HG02623 (cell line): ENCODE measurements at regions not wholly inside any gene's neighbourhood (a gene's known extent, or its start where the extent isn't known, plus 50 kb on each side); places are given as distances from the start of the nearest gene placed in this dataset.
"Not testable (repeated sequence)": the region's sequence is repeated elsewhere in the genome, so short reads cannot be mapped to it uniquely, and the experiment has no call there.

Experiments used
- ATAC-seq: cut with Tn5 transposase; IDR thresholded peaks from one replicate; pipeline ENCODE4 v1.9.1; 2021; ENCODE audit warnings: moderate library complexity; ENCODE audit not compliant: unreplicated experiment

- no peak for ATAC-seq
These were observed 57.5 kb upstream of the GC start for GRCh38 chr4:71841336-71841735.

- no peak for ATAC-seq
These were observed 63.4 kb upstream of the GC start for GRCh38 chr4:71847300-71847699.

DNA sequence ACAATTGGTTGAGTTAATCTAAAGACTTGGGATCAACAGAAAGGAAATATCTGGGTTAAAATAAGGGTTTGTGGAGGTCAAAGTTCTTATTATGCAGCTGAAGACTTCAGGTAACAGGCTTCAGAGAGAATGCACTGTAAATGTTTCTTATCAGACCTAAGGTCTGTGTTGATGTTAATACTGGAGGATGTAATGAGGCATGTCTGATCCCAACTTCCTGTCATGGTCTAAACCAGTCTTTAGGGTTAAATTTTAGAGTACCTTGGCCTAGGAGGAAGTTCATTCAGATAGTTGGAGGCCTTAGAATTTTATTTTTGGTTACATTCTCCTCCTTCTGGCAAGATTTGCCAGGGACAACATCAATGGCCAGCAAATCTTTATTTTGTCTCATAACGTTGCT lies 72.1 kb upstream of the GC start:
- ATAC-seq = no peak

GRCh38 chr4:71857713-71858451 lies 74.0 kb upstream of the GC start:
- ATAC-seq = no peak

DNA sequence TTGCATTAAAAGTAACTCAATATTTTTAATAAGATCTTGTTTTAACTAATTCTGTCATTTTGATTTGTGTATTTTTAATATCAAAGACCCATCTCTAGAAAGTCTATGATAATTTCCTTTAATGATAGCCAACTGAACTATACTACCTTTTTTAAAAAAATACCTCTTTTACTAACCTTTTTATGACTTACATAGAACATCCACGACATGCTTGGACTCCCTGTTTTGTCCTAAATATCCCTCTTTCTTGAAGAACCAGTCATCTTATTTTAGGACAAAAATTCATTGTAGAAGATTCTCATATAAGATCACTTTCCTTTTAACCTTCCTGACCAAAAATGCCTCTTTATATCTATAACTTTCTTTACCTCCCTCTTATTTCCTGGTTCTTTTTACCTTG lies 76.8 kb upstream of the GC start:
- ATAC-seq = no peak

- ATAC-seq = no peak
These were observed 78.4 kb upstream of the GC start for GRCh38 chr4:71862315-71862714.

- ATAC-seq = no peak
These were observed 79.6 kb upstream of the GC start for GRCh38 chr4:71863457-71863856.

DNA sequence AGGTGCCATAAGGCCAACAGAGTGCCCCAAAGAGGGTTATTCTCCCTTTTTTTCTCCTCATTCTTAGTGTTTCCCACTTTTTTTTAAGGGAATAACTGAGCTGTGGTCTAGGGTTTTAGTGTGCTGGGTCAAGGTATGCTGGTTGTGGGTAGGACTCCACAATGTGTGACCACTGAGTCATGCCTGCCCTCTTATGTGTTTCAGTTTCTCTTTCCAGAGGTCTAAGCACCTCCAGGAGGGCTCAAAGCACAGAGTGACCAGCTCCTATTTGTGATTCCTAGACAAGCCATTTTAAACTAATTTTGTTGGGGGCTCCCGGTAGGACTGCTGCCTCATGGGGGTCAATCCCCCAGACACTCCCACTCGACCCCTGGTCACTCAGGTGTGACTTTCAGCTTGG lies 80.5 kb upstream of the GC start:
- ATAC-seq = no peak

GRCh38 chr4:71866212-71866885 lies 82.5 kb upstream of the GC start:
- ATAC-seq = no peak

DNA sequence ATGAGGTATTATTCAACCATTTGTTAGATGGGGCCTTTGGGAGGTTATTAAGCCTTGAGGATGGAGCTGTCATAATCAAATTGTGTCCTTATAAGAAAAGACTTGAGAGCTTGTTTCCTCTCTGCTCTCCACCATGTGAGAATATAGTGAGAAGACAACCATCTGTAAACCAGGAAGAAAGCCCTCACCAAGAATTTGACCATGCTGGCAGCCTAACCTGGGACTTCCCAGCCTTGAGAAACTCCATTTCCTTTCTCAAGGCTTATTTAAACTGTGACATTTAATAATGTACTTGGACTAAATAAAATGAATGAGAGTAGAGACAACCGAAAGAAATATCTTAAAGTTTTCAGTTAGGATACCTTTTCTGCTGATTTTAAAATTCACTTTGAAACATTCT lies 83.7 kb upstream of the GC start:
- ATAC-seq = no peak

DNA sequence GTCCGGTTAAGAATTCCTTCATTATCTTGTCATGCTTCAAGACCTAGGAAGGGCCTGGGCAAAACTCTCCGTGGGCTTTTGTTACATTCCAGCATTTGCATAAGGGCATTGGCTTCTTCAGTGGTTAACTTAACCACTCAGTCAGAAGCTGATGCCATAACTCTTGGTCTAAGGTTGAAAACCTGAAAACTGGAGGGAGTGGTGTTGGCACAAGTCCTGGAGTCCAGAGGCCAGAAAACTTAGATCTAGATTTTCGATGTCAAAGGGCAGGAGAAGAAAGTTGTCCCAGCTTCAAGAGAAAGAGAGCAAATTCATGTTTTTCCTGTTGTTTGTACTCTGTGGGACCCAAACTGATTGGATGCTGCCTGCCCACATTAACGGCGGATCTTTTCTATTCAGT lies 86.6 kb upstream of the GC start:
- ATAC-seq = no peak

DNA sequence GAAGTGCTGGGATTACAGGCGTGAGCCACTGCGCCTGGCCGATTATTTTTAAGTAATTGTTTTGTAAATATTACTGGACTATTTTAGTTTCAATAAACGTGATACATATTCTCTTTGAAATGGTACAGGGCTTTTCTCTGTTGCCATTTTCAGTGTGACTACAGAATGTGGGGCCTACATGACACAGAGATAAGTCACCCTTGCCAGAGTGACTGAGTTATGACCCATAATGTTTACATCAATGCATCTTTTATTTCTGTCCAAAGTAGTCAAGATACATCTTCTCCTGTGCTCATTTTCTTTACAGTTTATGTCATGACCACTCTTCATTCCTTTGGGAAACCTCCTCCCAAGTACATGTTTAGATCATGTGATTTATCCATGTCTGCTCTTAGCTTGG lies 88.3 kb upstream of the GC start:
- ATAC-seq = no peak

- no peak for ATAC-seq
These were observed 89.0 kb upstream of the GC start for GRCh38 chr4:71872767-71873415.

- ATAC-seq = no peak
These were observed 94.5 kb upstream of the GC start for GRCh38 chr4:71878376-71878775.

- ATAC-seq = no peak
These were observed 98.4 kb upstream of the GC start for GRCh38 chr4:71882113-71882841.

DNA sequence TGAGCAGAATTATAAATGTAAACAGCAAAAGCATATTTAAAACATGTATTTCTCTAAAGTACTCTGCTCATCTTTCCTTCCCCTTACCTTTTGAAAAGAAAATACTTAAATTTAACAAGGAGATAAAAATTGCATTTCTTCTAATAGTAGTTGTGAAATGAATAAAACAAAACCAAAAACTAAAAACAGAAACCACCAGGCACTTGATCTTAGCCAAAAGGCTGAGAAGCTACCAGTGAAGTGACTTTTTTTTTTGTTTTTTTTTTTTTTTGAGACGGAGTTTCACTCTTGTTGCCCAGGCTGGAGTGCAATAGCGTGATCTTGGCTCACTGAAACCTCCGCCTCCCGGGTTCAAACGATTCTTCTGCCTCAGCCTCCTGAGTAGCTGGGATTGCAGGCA lies 116.5 kb upstream of the GC start:
- ATAC-seq = not testable (repeated sequence)

GRCh38 chr4:71905594-71905993 lies 121.7 kb upstream of the GC start:
- not testable (repeated sequence) for ATAC-seq

- ATAC-seq = no peak
These were observed 122.2 kb upstream of the GC start for GRCh38 chr4:71906096-71906495.

- ATAC-seq = no peak
These were observed 123.2 kb upstream of the GC start for GRCh38 chr4:71907071-71907470.

DNA sequence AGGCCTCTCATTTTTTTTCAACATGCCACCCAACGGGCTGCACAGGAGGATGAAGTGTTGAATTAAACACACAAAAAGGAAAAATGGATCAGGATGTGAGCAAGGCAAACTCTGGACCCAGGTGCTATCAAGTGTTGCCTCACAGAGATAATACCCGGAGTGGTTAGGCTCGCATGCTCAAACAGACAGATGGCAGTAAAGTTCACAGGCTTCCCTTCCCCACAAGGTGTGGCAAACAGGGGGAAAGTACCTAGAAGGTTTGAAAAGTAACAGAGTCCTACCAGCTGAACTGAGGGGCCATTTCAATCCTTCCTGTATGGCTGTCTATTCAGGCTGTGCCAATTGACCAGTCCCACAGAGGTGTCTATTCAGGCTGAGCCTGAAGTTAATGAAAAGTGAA lies 123.9 kb upstream of the GC start:
- peak; percentile 63 for ATAC-seq

DNA sequence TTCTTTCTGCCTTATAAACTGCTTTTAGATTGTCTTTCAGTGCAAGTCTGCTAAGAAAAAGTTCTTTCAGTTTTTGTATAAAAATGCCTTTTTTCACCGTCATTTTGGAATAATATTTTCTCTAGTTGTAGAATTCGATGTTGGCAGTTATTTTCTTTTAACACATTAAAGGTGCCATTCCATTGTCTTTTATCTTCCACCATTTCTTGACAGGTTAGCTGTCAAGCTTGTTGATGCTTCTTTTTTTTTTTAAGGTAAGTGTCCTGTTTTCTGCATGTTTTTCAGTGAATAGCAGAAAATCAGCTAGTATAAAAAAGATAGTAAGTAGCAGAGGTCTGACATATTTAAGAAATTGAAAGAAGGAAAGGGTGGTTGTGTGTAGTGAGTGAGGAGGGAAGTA lies 118.5 kb upstream of the NPFFR2 start:
- ATAC-seq = no peak

DNA sequence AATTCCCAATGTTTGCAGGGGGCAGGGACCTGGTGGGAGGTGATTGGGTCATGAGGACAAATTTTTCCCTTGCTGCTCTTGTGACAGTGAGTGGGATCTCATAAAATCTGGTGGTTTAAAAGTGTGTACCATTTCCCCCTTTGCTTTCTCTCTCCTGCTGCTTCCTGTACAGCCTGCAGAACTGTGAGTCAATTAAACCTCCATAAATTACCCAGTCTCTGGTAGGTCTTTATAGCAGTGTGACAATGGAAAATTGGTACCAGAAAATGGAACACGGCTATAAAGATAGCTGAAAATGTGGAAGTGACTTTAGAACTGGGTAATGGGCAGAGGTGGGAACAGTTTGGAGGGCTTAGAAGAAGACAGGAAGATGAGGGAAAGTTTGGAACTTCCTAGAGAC lies 108.7 kb upstream of the NPFFR2 start:
- ATAC-seq = no peak
